PC-3 (cell line): ENCODE measurements at regions not wholly inside any gene's neighbourhood (a gene's known extent, or its start where the extent isn't known, plus 50 kb on each side); places are given as distances from the start of the nearest gene placed in this dataset.

Source experiments
- ATAC-seq: fragments of 200-7000 bp; cut with Tn5 transposase; 2 replicates; pipeline ENCODE4 v1.9.1; 2020; ENCODE audit warnings: mild to moderate bottlenecking, moderate library complexity
- BruUV-seq: library from RNA; stranded (reverse); fragments of 400-500 nt; replicated peaks from 2 replicates; lab custom pipeline; 2021; lab: Mats Ljungman, UMichigan
- CTCF ChIA-PET: fragments of 300-600 bp; sonication (Branson Sonifier 250); formaldehyde crosslinking; loops from one replicate; lab custom pipeline; 2022; ENCODE audit warnings: antibody characterized with exemption; lab: Charles Lee
- POLR2A ChIA-PET: fragments of 300-600 bp; sonication (Branson Sonifier 250); formaldehyde crosslinking; loops from one replicate; lab custom pipeline; 2022; ENCODE audit warnings: antibody characterized with exemption; ENCODE audit not compliant: unreplicated experiment; lab: Charles Lee
- DNase-seq: peaks from one replicate; pipeline ENCODE4 v3.0.0-alpha.2; 2015
- H2AFZ ChIP-seq: fragments of 300-600 bp; sonication (generic); 2 replicates; pipeline ENCODE4 v1.6.0; 2016; ENCODE audit warnings: antibody characterized with exemption, low read length
- H3F3A ChIP-seq: fragments of 300-600 bp; sonication (generic); one replicate; pipeline ENCODE4 v1.6.0; 2017; ENCODE audit warnings: antibody characterized with exemption, low read length, control low read depth, mild to moderate bottlenecking; ENCODE audit not compliant: unreplicated experiment
- H3K27ac ChIP-seq: fragments of 300-600 bp; sonication (generic); 2 replicates; pipeline ENCODE4 v1.5.1; 2016; ENCODE audit warnings: mild to moderate bottlenecking, low read length
- H3K27me3 ChIP-seq: fragments of 300-600 bp; sonication (generic); 2 replicates; pipeline ENCODE4 v1.6.1; 2016; ENCODE audit warnings: low read length, mixed read lengths
- H3K36me3 ChIP-seq: fragments of 300-600 bp; sonication (generic); 2 replicates; pipeline ENCODE4 v1.6.1; 2016; ENCODE audit warnings: low read depth, mixed run types, low read length, mixed read lengths
- H3K4me1 ChIP-seq: fragments of 300-600 bp; sonication (generic); 2 replicates; pipeline ENCODE4 v1.5.1; 2016; ENCODE audit warnings: low read length; ENCODE audit not compliant: insufficient read depth
- H3K4me2 ChIP-seq: fragments of 300-600 bp; sonication (generic); 2 replicates; pipeline ENCODE4 v1.6.0; 2016; ENCODE audit warnings: low read length
- H3K4me3 ChIP-seq: fragments of 300-600 bp; sonication (generic); 2 replicates; pipeline ENCODE4 v1.5.1; 2016; ENCODE audit warnings: mild to moderate bottlenecking, low read length, mixed read lengths
- H3K79me2 ChIP-seq: fragments of 300-600 bp; sonication (generic); 2 replicates; pipeline ENCODE4 v1.6.1; 2017; ENCODE audit warnings: low read length, mixed read lengths
- H3K9ac ChIP-seq: fragments of 300-600 bp; sonication (generic); 2 replicates; pipeline ENCODE4 v1.6.0; 2016; ENCODE audit warnings: mild to moderate bottlenecking, low read length
- H3K9me2 ChIP-seq: fragments of 300-600 bp; sonication (generic); replicated peaks from 2 replicates; pipeline ENCODE4 v1.6.1; 2016; ENCODE audit warnings: mixed run types, low read length, mixed read lengths
- H3K9me3 ChIP-seq: fragments of 300-600 bp; sonication (generic); 2 replicates; pipeline ENCODE4 v1.6.1; 2016; ENCODE audit warnings: low read length, mixed read lengths
- H4K20me1 ChIP-seq: fragments of 300-600 bp; sonication (generic); 2 replicates; pipeline ENCODE4 v1.6.1; 2016; ENCODE audit warnings: low read length, mixed read lengths
- EZH2 ChIP-seq: fragments of 300-600 bp; sonication (generic); IDR thresholded peaks from one replicate; pipeline ENCODE4 v1.6.1; 2017; ENCODE audit warnings: antibody characterized with exemption, mild to moderate bottlenecking, low read length; ENCODE audit not compliant: unreplicated experiment
- EZH2phosphoT487 ChIP-seq: fragments of 300-600 bp; sonication (generic); IDR thresholded peaks from 2 replicates; pipeline ENCODE4 v1.6.1; 2018; ENCODE audit warnings: mild to moderate bottlenecking, antibody characterized with exemption, low read length, borderline replicate concordance
- intact Hi-C: fragments of 100-400 bp; cut with micrococcal nuclease; formaldehyde crosslinking; loops from 2 replicates; pipeline ENCODE4 v1.9.0; 2023
- TF ChIP-seq, protein P1 (sequence below): fragments of 300-600 bp; sonication (generic); conservative IDR thresholded peaks from 2 replicates; pipeline ENCODE4 v1.5.1; 2017; ENCODE audit warnings: antibody characterized with exemption, low read depth, mild to moderate bottlenecking, low read length

DNA sequence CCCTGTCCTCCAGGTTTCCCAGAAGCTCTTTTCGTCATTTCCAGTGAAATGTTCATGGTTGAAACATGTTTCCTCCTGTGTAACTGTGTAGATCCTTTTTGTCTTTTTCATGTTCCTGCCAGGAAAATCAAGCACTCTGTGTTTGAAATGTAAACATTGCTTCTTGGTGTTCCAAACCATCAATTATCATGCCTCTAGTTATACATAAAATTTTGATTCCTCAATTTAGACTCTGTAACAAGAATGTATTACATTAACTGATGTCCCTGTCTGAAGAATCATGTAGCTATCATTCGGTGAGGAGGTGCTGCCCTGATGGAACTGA lies 546.3 kb upstream of the CITED2 start:
- Histone ChIP-seq H3K4me1 (no peaks in the 10 kb centered on the region), H3K9me3 (no peaks in the 10 kb centered on the region), H3K36me3 (no peaks in the 10 kb centered on the region), H3K27ac (no peak overlapping the region), H3K79me2 (no peaks in the 10 kb centered on the region), H3K9me2 (no peaks in the 10 kb centered on the region), H3K27me3 (no peaks in the 10 kb centered on the region), H4K20me1 (no peaks in the 10 kb centered on the region), H3K4me3 (no peak overlapping the region), H3K4me2 (no peak overlapping the region), H3K9ac (no peak overlapping the region), H2AFZ (no peak overlapping the region), H3F3A (no peaks in the 10 kb centered on the region)
- ChIA-PET POLR2A (no interaction called here), CTCF (no interaction called here)
- TF ChIP-seq, protein P1, sequence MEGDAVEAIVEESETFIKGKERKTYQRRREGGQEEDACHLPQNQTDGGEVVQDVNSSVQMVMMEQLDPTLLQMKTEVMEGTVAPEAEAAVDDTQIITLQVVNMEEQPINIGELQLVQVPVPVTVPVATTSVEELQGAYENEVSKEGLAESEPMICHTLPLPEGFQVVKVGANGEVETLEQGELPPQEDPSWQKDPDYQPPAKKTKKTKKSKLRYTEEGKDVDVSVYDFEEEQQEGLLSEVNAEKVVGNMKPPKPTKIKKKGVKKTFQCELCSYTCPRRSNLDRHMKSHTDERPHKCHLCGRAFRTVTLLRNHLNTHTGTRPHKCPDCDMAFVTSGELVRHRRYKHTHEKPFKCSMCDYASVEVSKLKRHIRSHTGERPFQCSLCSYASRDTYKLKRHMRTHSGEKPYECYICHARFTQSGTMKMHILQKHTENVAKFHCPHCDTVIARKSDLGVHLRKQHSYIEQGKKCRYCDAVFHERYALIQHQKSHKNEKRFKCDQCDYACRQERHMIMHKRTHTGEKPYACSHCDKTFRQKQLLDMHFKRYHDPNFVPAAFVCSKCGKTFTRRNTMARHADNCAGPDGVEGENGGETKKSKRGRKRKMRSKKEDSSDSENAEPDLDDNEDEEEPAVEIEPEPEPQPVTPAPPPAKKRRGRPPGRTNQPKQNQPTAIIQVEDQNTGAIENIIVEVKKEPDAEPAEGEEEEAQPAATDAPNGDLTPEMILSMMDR, result no peak
- no peak for TF ChIP-seq EZH2
- TF ChIP-seq EZH2phosphoT487, result no peak
- ATAC-seq (no peak), DNase-seq (no peak)
- intact Hi-C loops, result no loop called here
- no TSS peak for BruUV-seq

DNA sequence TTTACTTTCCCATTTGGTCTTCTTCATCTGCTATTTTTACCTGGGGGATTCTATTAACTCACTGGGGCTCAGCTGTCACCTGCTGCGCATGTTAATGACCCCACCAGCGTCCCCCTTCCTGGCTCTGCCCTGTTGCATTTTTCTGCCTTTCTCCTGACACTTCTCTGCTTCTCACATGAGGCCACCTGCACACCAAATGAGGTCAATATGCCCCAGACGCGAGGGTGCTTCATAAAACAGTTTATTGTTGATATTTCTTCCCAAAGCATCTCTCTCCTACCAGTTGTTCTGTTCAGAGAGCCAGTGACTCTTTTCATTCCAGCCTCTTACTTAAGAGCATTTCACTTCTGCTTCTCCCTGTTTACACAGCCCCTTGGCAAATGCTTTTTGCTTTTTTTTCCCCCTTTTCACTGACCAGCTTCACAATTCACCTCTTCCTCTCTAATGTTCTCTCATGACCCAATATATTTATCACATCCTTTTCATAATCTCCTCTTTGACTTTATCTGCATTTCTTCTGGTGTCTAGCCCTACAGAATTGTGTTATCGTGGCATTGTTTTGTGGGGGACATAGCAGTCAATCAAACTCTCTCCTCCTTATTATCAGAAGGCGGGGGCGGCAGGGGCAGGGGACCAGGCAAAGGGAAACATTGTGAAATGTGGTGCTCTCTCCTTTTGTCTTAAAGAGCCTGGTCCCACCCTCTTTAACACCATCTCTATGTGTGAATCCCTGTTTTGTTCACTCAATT lies 545.8 kb upstream of the CITED2 start:
- no peaks in the 10 kb centered on the region for H3F3A ChIP-seq
- no peak overlapping the region for H3K4me3 ChIP-seq
- no peaks in the 10 kb centered on the region for H3K79me2 ChIP-seq
- BruUV-seq, result no TSS peak
- ATAC-seq (no peak), DNase-seq (no peak)
- CTCF ChIA-PET, result no interaction called here
- intact Hi-C loops, result no loop called here
- no peak overlapping the region for H2AFZ ChIP-seq
- TF ChIP-seq EZH2, result no peak
- no peaks in the 10 kb centered on the region for H4K20me1 ChIP-seq
- H3K27me3 ChIP-seq, result no peaks in the 10 kb centered on the region
- no peak overlapping the region for H3K4me2 ChIP-seq
- no peaks in the 10 kb centered on the region for H3K36me3 ChIP-seq
- H3K27ac ChIP-seq, result no peak overlapping the region
- POLR2A ChIA-PET, result no interaction called here
- H3K9me3 ChIP-seq, result no peaks in the 10 kb centered on the region
- no peak overlapping the region for H3K9ac ChIP-seq
- H3K4me1 ChIP-seq, result no peaks in the 10 kb centered on the region
- H3K9me2 ChIP-seq, result no peaks in the 10 kb centered on the region

DNA sequence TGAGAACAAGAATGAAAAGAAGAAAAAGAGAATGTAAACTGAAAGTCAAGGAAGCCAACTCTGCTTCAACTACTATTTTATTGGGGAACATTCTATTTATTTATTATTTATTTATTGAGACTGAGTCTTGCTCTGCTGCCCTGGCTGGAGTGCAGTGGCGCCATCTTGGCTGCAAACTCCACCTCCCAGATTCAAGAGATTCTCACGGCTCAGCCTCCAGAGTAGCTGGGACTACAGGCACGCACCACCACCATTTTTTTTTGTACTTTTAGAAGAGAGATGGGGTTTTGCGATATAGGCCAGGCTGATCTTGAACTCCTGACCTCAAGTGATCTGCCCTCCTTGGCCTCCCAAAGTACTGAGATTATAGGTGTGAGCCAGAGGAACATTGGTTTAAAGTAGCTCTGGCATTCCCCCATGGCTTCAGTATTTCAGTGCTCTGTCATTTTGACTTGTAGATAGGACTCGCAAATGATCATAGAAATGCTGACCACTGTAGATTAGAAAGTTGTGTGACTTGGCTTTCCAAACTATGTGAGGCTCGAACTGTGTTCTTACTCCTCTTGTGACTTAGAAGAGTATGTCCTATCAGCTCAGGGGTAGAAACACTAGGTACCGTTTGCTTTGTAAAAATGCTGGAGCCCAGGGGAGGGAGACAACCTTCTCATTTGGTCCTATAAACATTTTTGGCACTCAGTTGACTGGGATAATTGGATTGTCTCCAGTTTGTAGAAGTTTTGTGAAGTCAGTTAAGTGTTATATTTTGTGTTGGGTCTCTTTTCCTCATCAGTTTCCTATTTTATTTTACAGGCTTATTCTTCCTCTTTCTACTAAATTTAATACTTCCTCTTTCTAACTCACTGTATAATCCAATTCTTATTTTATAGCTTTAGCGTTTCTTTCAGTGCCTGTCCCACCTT lies 544.9 kb upstream of the CITED2 start:
- H3K79me2 ChIP-seq, result no peaks in the 10 kb centered on the region
- no peak for TF ChIP-seq EZH2phosphoT487
- TF ChIP-seq, protein P1, result no peak
- no peak for TF ChIP-seq EZH2
- CTCF ChIA-PET, result no interaction called here
- H3K9me2 ChIP-seq, result no peaks in the 10 kb centered on the region
- POLR2A ChIA-PET, result no interaction called here
- no TSS peak for BruUV-seq
- no peak overlapping the region for H3K9ac ChIP-seq
- no peaks in the 10 kb centered on the region for H3K9me3 ChIP-seq
- no peak overlapping the region for H3K4me2 ChIP-seq
- DNase-seq (no peak), ATAC-seq (no peak)
- no peak overlapping the region for H3K27ac ChIP-seq
- H3K36me3 ChIP-seq, result no peaks in the 10 kb centered on the region
- H2AFZ ChIP-seq, result no peak overlapping the region
- no peaks in the 10 kb centered on the region for H3F3A ChIP-seq
- H4K20me1 ChIP-seq, result no peaks in the 10 kb centered on the region
- H3K27me3 ChIP-seq, result no peaks in the 10 kb centered on the region
- H3K4me1 ChIP-seq, result no peaks in the 10 kb centered on the region
- H3K4me3 ChIP-seq, result no peak overlapping the region
- intact Hi-C loops, result no loop called here
